ENCODE measurements at regions not wholly inside any gene's neighbourhood (a gene's known extent, or its start where the extent isn't known, plus 50 kb on each side); places are given as distances from the start of the nearest gene placed in this dataset.

- DNase-seq, result no peak
- Histone ChIP-seq H3K4me1 (peaks cover 0 to 10% (median 8%) of the 10 kb centered on the region in 3 donors), H3K27me3 (peaks cover 0 to 55% (median 0%) of the 10 kb centered on the region in 4 donors), H3K36me3 (no peaks in the 10 kb centered on the region), H3K27ac (no peak overlapping the region), H3K4me3 (no peak overlapping the region), H3K9me3 (no peaks in the 10 kb centered on the region)
- TF ChIP-seq POLR2A (IDR thresholded peaks at IDR 0.05) (no peak), CTCF (IDR thresholded peaks at IDR 0.05) (no peak)
- WGBS, 2 donors, result 40% methylated on average over 4 of the region's 13 CpGs; no CpG with 5 or more reads in 1 of the 2 donors
- intact Hi-C loops (cut with DNase I), result no loop called here
Observed at GRCh38 chr4:3642806-3643517, 110.7 kb upstream of the LRPAP1 start.

- Histone ChIP-seq H3K4me1 (peaks cover 0 to 10% (median 8%) of the 10 kb centered on the region in 3 donors), H3K27me3 (peaks cover 0 to 62% (median 0%) of the 10 kb centered on the region in 4 donors), H3K27ac (no peak overlapping the region), H3K9me3 (no peaks in the 10 kb centered on the region), H3K36me3 (no peaks in the 10 kb centered on the region), H3K4me3 (no peak overlapping the region)
- 93 to 96% methylated on average over 47 to 66 of the region's 66 CpGs for WGBS, 2 donors
- intact Hi-C loops (cut with DNase I), result no loop called here
- DNase-seq, result no peak
- TF ChIP-seq CTCF (IDR thresholded peaks at IDR 0.05), result no peak
- TF ChIP-seq POLR2A (IDR thresholded peaks at IDR 0.05), result no peak
Observed at GRCh38 chr4:3642056-3642630, 109.9 kb upstream of the LRPAP1 start.

GRCh38 chr4:3641501-3641900 is 109.3 kb upstream of the LRPAP1 start:
- TF ChIP-seq POLR2A (IDR thresholded peaks at IDR 0.05) (no peak), CTCF (IDR thresholded peaks at IDR 0.05) (no peak)
- H3K4me1 ChIP-seq, result peaks cover 0 to 10% (median 8%) of the 10 kb centered on the region in 3 donors
- H3K27ac ChIP-seq, result no peak overlapping the region
- intact Hi-C loops (cut with DNase I), result no loop called here
- 78 to 85% methylated on average over 12 of the region's 12 CpGs for WGBS, 2 donors
- no peaks in the 10 kb centered on the region for H3K9me3 ChIP-seq
- peaks cover 0 to 63% (median 0%) of the 10 kb centered on the region in 4 donors for H3K27me3 ChIP-seq
- no peak for DNase-seq
- no peak overlapping the region for H3K4me3 ChIP-seq
- H3K36me3 ChIP-seq, result no peaks in the 10 kb centered on the region

GRCh38 chr4:3640587-3640962 is 108.4 kb upstream of the LRPAP1 start:
- no peak for DNase-seq
- Histone ChIP-seq H3K27ac (no peak overlapping the region), H3K9me3 (no peaks in the 10 kb centered on the region), H3K36me3 (no peaks in the 10 kb centered on the region), H3K4me3 (no peak overlapping the region), H3K4me1 (peaks cover 0 to 6% (median 3%) of the 10 kb centered on the region in 3 donors), H3K27me3 (peaks cover 0 to 58% (median 0%) of the 10 kb centered on the region in 4 donors)
- intact Hi-C loops (cut with DNase I), result no loop called here
- TF ChIP-seq CTCF (IDR thresholded peaks at IDR 0.05), result no peak
- no peak for TF ChIP-seq POLR2A (IDR thresholded peaks at IDR 0.05)
- 30 to 38% methylated on average over 15 of the region's 15 CpGs for WGBS, 2 donors
